IMR-90 (cell line): ENCODE measurements at regions not wholly inside any gene's neighbourhood (a gene's known extent, or its start where the extent isn't known, plus 50 kb on each side); places are given as distances from the start of the nearest gene placed in this dataset.

Source experiments
- ATAC-seq: fragments of 200-7000 bp; cut with Tn5 transposase; 2 replicates; pipeline ENCODE4 v1.9.1; 2020; ENCODE audit warnings: low read depth, mild to moderate bottlenecking, moderate library complexity
- BruUV-seq: library from RNA; stranded (reverse); fragments of 400-500 nt; replicated peaks from 2 replicates; lab custom pipeline; 2021; lab: Mats Ljungman, UMichigan
- CTCF ChIA-PET: fragments of 300-600 bp; formaldehyde crosslinking; extraction: SDS; loops from one replicate; lab custom pipeline; 2021; ENCODE audit warnings: antibody characterized with exemption; lab: Yijun Ruan, JAX
- POLR2A ChIA-PET: fragments of 300-600 bp; sonication (Branson Sonifier 250); formaldehyde crosslinking; loops from one replicate; lab custom pipeline; 2022; ENCODE audit warnings: antibody characterized with exemption; ENCODE audit not compliant: unreplicated experiment; lab: Charles Lee
- DNase-seq: peaks from one replicate; pipeline ENCODE4 v3.0.0; 2013
- H2AFZ ChIP-seq: replicated peaks from 2 replicates; pipeline ENCODE3; 2013; ENCODE audit warnings: low read length, mild to moderate bottlenecking; ENCODE audit not compliant: poor library complexity
- H2AK5ac ChIP-seq: 2 replicates; pipeline ENCODE4 v1.6.1; 2013; ENCODE audit warnings: low read depth, low read length, inconsistent platforms
- H2AK9ac ChIP-seq: replicated peaks from 2 replicates; pipeline ENCODE3; 2013; ENCODE audit warnings: mild to moderate bottlenecking, low read depth, low read length, moderate library complexity; ENCODE audit not compliant: poor library complexity
- H2BK120ac ChIP-seq: 2 replicates; pipeline ENCODE4 v1.6.1; 2013; ENCODE audit warnings: low read depth, low read length, inconsistent platforms
- H2BK15ac ChIP-seq: 3 replicates; pipeline ENCODE4 v1.6.1; 2013; ENCODE audit warnings: low read depth, low read length, inconsistent platforms
- H2BK20ac ChIP-seq: 2 replicates; pipeline ENCODE4 v1.6.1; 2013; ENCODE audit warnings: low read depth, mild to moderate bottlenecking, inconsistent platforms, low read length, moderate library complexity
- H2BK5ac ChIP-seq: 2 replicates; pipeline ENCODE4 v1.6.1; 2013; ENCODE audit warnings: mild to moderate bottlenecking, low read depth, low read length, inconsistent platforms; ENCODE audit not compliant: poor library complexity, severe bottlenecking
- H3K14ac ChIP-seq: replicated peaks from 2 replicates; pipeline ENCODE4 v1.6.1; 2013; ENCODE audit warnings: low read depth, low read length, inconsistent platforms
- H3K18ac ChIP-seq: 2 replicates; pipeline ENCODE4 v1.6.1; 2013; ENCODE audit warnings: low read depth, low read length, control low read depth
- H3K23ac ChIP-seq: 2 replicates; pipeline ENCODE4 v1.6.1; 2013; ENCODE audit warnings: low read depth, low read length, inconsistent platforms
- H3K27ac ChIP-seq: 2 replicates; pipeline ENCODE4 v1.5.1; 2013; ENCODE audit warnings: mild to moderate bottlenecking, control low read depth, low read length; ENCODE audit not compliant: insufficient read depth
- H3K27me3 ChIP-seq: 2 replicates; pipeline ENCODE4 v1.6.1; 2013; ENCODE audit warnings: low read length; ENCODE audit not compliant: control insufficient read depth, insufficient read depth
- H3K36me3 ChIP-seq: 2 replicates; pipeline ENCODE4 v1.6.1; 2013; ENCODE audit warnings: low read length, mixed read lengths; ENCODE audit not compliant: control insufficient read depth, insufficient read depth
- H3K4ac ChIP-seq: 2 replicates; pipeline ENCODE4 v1.6.1; 2013; ENCODE audit warnings: low read depth, low read length, inconsistent platforms
- H3K4me1 ChIP-seq: 2 replicates; pipeline ENCODE4 v1.6.1; 2013; ENCODE audit warnings: low read length, mixed read lengths; ENCODE audit not compliant: control insufficient read depth, insufficient read depth
- H3K4me2 ChIP-seq: 2 replicates; pipeline ENCODE4 v1.6.1; 2013; ENCODE audit warnings: low read depth, mild to moderate bottlenecking, control low read depth, low read length, moderate library complexity
- H3K4me3 ChIP-seq: 2 replicates; pipeline ENCODE4 v1.5.1; 2013; ENCODE audit warnings: low read depth, mild to moderate bottlenecking, control low read depth, low read length, moderate library complexity; ENCODE audit not compliant: insufficient read depth
- H3K56ac ChIP-seq: 2 replicates; pipeline ENCODE4 v1.6.1; 2013; ENCODE audit warnings: low read length, inconsistent platforms; ENCODE audit not compliant: insufficient read depth; ENCODE audit errors: extremely low read depth
- H3K79me1 ChIP-seq, 2 experiments: 2 replicates each; pipeline ENCODE4 v1.6.1; 2013; ENCODE audit warnings: low read length in 2 of 2, inconsistent platforms in 1 of 2, low read depth in 1 of 2
- H3K9ac ChIP-seq: 2 replicates; pipeline ENCODE4 v1.6.1; 2013; ENCODE audit warnings: low read depth, low read length, control low read depth
- H3K9me1 ChIP-seq: 2 replicates; pipeline ENCODE4 v1.6.1; 2013; ENCODE audit warnings: low read length, inconsistent platforms; ENCODE audit not compliant: insufficient read depth
- H3K9me3 ChIP-seq: 2 replicates; pipeline ENCODE4 v1.6.1; 2013; ENCODE audit warnings: low read length; ENCODE audit not compliant: control insufficient read depth, insufficient read depth
- H4K20me1 ChIP-seq: 2 replicates; pipeline ENCODE4 v1.6.1; 2013; ENCODE audit warnings: low read length, inconsistent platforms; ENCODE audit not compliant: insufficient read depth
- H4K5ac ChIP-seq: 2 replicates; pipeline ENCODE4 v1.6.1; 2013; ENCODE audit warnings: mild to moderate bottlenecking, low read depth, low read length, control low read depth
- H4K8ac ChIP-seq, 2 experiments: 2 replicates each; pipeline ENCODE4 v1.6.1; 2013; ENCODE audit warnings: low read depth in 2 of 2, low read length in 2 of 2, control low read depth in 1 of 2, inconsistent platforms in 1 of 2
- H4K91ac ChIP-seq: 2 replicates; pipeline ENCODE4 v1.6.1; 2013; ENCODE audit warnings: low read depth, low read length, inconsistent platforms; ENCODE audit not compliant: insufficient read depth
- BHLHE40 ChIP-seq: fragments of 150-350 bp; IDR thresholded peaks from 2 replicates; pipeline ENCODE4 v1.6.1; 2016; ENCODE audit warnings: mild to moderate bottlenecking, low read depth, low read length
- CEBPB ChIP-seq: IDR thresholded peaks from 2 replicates; pipeline ENCODE4 v1.6.1; 2012; ENCODE audit warnings: low read depth, low read length, improper control_type of control experiment
- CHD1 ChIP-seq: IDR thresholded peaks from 2 replicates; pipeline ENCODE4 v1.6.1; 2012; ENCODE audit warnings: low read depth, low read length, improper control_type of control experiment
- CTCF ChIP-seq: conservative IDR thresholded peaks from 2 replicates; pipeline ENCODE4 v1.5.1; 2012; ENCODE audit warnings: mild to moderate bottlenecking, low read depth, low read length, improper control_type of control experiment
- FOS ChIP-seq: fragments of 150-350 bp; IDR thresholded peaks from 2 replicates; pipeline ENCODE4 v1.6.1; 2016; ENCODE audit warnings: low read depth, low read length
- MAFK ChIP-seq: IDR thresholded peaks from 2 replicates; pipeline ENCODE4 v1.6.1; 2012; ENCODE audit warnings: low read depth, low read length, improper control_type of control experiment
- MAZ ChIP-seq: IDR thresholded peaks from 2 replicates; pipeline ENCODE4 v1.6.1; 2012; ENCODE audit warnings: low read depth, mild to moderate bottlenecking, low read length, improper control_type of control experiment, moderate library complexity, borderline replicate concordance
- MXI1 ChIP-seq: IDR thresholded peaks from 2 replicates; pipeline ENCODE4 v1.6.1; 2012; ENCODE audit warnings: low read depth, mild to moderate bottlenecking, low read length, moderate library complexity, borderline replicate concordance
- NFE2L2 ChIP-seq: fragments of 150-350 bp; IDR thresholded peaks from 2 replicates; pipeline ENCODE4 v1.6.1; 2016; ENCODE audit warnings: low read depth, mild to moderate bottlenecking, low read length
- POLR2A ChIP-seq: IDR thresholded peaks from 2 replicates; pipeline ENCODE4 v1.6.1; 2012; ENCODE audit warnings: mild to moderate bottlenecking, low read depth, low read length
- RAD21 ChIP-seq: IDR thresholded peaks from 2 replicates; pipeline ENCODE4 v1.6.1; 2012; ENCODE audit warnings: low read length, improper control_type of control experiment
- RCOR1 ChIP-seq: IDR thresholded peaks from 2 replicates; pipeline ENCODE4 v1.6.1; 2012; ENCODE audit warnings: mild to moderate bottlenecking, low read length, improper control_type of control experiment; ENCODE audit not compliant: insufficient replicate concordance
- RFX5 ChIP-seq: IDR thresholded peaks from 2 replicates; pipeline ENCODE4 v1.8.0; 2012; ENCODE audit warnings: low read depth, mild to moderate bottlenecking, low read length, moderate library complexity
- SMC3 ChIP-seq: fragments of 150-350 bp; IDR thresholded peaks from 2 replicates; pipeline ENCODE4 v1.6.1; 2016; ENCODE audit warnings: low read depth, mild to moderate bottlenecking, antibody characterized with exemption, low read length, moderate library complexity
- WGBS, 2 experiments: methylation state at CpG; one replicate each; pipeline versions ENCODE4 v1.1.5 to v1.1.7; 2013; ENCODE audit warnings: missing lambda C conversion rate in 2 of 2; ENCODE audit not compliant: insufficient read length in 1 of 2; ENCODE audit errors: extremely low coverage in 2 of 2; 5-methylcytosine and 5-hydroxymethylcytosine counted together
- dilution Hi-C: fragments of 300-500 bp; cut with HindIII; formaldehyde crosslinking; loops from one replicate; pipeline ENCODE4 v1.14.3; 2018; ENCODE audit warnings: low sequenced_read_pairs; ENCODE audit not compliant: unreplicated experiment
- in situ Hi-C: fragments of 300-500 bp; cut with MboI; formaldehyde crosslinking; loops from 3 replicates; pipeline ENCODE4 v1.14.3; 2019; ENCODE audit warnings: low sequenced_read_pairs, inconsistent platforms, mixed read lengths
- intact Hi-C: fragments of 100-400 bp; cut with micrococcal nuclease; formaldehyde crosslinking; loops from 2 replicates; pipeline ENCODE4 v1.10.0; 2022
- TF ChIP-seq, protein P1 (sequence below): fragments of 150-350 bp; IDR thresholded peaks from 2 replicates; pipeline ENCODE4 v1.6.1; 2016; ENCODE audit warnings: low read depth, mild to moderate bottlenecking, low read length, moderate library complexity, borderline replicate concordance
- TF ChIP-seq, protein P2 (sequence below): fragments of 150-350 bp; IDR thresholded peaks from 2 replicates; pipeline ENCODE4 v1.6.1; 2017; ENCODE audit warnings: mild to moderate bottlenecking, antibody characterized with exemption, low read length, low read depth

- in situ Hi-C loops (no loop called here), intact Hi-C loops (loop anchor here (10.0 kb wide), 1 partner anchor 56 kb away; no protein-coding TSS in a partner anchor), dilution Hi-C loops (no loop called here)
- ChIA-PET CTCF (no interaction called here), POLR2A (no interaction called here)
- no peaks in the 10 kb centered on the region for H4K20me1 ChIP-seq
- no peak overlapping the region for H2BK15ac ChIP-seq
- H3K18ac ChIP-seq = no peak overlapping the region
- H3K14ac ChIP-seq = no peak overlapping the region
- H3K4ac ChIP-seq = no peak overlapping the region
- H4K5ac ChIP-seq = no peak overlapping the region
- no peaks in the 10 kb centered on the region for H3K9me3 ChIP-seq
- H3K9me1 ChIP-seq = no peaks in the 10 kb centered on the region
- TF ChIP-seq MXI1 (no peak), BHLHE40 (no peak), RCOR1 (no peak), POLR2A (no peak), CTCF (no peak), RFX5 (no peak), NFE2L2 (no peak), MAZ (no peak), MAFK (no peak), CEBPB (no peak), RAD21 (no peak), SMC3 (no peak), FOS (no peak), CHD1 (no peak)
- TF ChIP-seq, protein P1, sequence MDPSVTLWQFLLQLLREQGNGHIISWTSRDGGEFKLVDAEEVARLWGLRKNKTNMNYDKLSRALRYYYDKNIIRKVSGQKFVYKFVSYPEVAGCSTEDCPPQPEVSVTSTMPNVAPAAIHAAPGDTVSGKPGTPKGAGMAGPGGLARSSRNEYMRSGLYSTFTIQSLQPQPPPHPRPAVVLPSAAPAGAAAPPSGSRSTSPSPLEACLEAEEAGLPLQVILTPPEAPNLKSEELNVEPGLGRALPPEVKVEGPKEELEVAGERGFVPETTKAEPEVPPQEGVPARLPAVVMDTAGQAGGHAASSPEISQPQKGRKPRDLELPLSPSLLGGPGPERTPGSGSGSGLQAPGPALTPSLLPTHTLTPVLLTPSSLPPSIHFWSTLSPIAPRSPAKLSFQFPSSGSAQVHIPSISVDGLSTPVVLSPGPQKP = no peak
- TF ChIP-seq, protein P2, sequence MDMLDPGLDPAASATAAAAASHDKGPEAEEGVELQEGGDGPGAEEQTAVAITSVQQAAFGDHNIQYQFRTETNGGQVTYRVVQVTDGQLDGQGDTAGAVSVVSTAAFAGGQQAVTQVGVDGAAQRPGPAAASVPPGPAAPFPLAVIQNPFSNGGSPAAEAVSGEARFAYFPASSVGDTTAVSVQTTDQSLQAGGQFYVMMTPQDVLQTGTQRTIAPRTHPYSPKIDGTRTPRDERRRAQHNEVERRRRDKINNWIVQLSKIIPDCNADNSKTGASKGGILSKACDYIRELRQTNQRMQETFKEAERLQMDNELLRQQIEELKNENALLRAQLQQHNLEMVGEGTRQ = no peak
- H2AK5ac ChIP-seq = no peak overlapping the region
- no peak overlapping the region for H2AK9ac ChIP-seq
- no peaks in the 10 kb centered on the region for H3K79me1 ChIP-seq
- DNase-seq (no peak), ATAC-seq (no peak)
- H3K4me3 ChIP-seq = no peak overlapping the region
- no peak overlapping the region for H4K91ac ChIP-seq
- H2BK20ac ChIP-seq = no peak overlapping the region
- no peak overlapping the region for H3K9ac ChIP-seq
- no peak overlapping the region for H4K8ac ChIP-seq
- no peak overlapping the region for H3K27ac ChIP-seq
- BruUV-seq = no TSS peak
- no peak overlapping the region for H3K56ac ChIP-seq
- no peak overlapping the region for H2BK120ac ChIP-seq
- H2BK5ac ChIP-seq = no peak overlapping the region
- H3K23ac ChIP-seq = no peak overlapping the region
- H3K27me3 ChIP-seq = no peaks in the 10 kb centered on the region
- H3K4me1 ChIP-seq = no peaks in the 10 kb centered on the region
- H3K4me2 ChIP-seq = no peak overlapping the region
- H2AFZ ChIP-seq = no peak overlapping the region
- H3K36me3 ChIP-seq = no peaks in the 10 kb centered on the region
- no CpG with 5 or more reads among the region's 4 CpGs for WGBS, 2 experiments
These were observed 72.4 kb upstream of the EDNRB start for GRCh38 chr13:77991003-77991402.
